HEK293 (cell line): ENCODE measurements at regions not wholly inside any gene's neighbourhood (a gene's known extent, or its start where the extent isn't known, plus 50 kb on each side); places are given as distances from the start of the nearest gene placed in this dataset.

Experiments used
- BCL11A ChIP-seq: fragments of 450-650 bp; formaldehyde crosslinking; IDR thresholded peaks from 2 replicates; pipeline ENCODE4 v1.5.1; 2016; ENCODE audit warnings: low read depth, missing biosample characterization, missing genetic modification characterization
- FEZF1 ChIP-seq: fragments of 450-650 bp; formaldehyde crosslinking; IDR thresholded peaks from 2 replicates; pipeline ENCODE4 v1.5.1; 2016; ENCODE audit warnings: missing biosample characterization, missing genetic modification characterization
- HIC1 ChIP-seq: fragments of 450-650 bp; formaldehyde crosslinking; IDR thresholded peaks from 2 replicates; pipeline ENCODE4 v1.5.1; 2016; ENCODE audit warnings: missing biosample characterization, missing genetic modification characterization
- HOXC10 ChIP-seq: sonication (generic); formaldehyde crosslinking; IDR thresholded peaks from 2 replicates; pipeline ENCODE4 v1.8.1; 2023; ENCODE audit warnings: mild to moderate bottlenecking, missing genetic modification reagents
- PBX3 ChIP-seq: sonication (generic); formaldehyde crosslinking; IDR thresholded peaks from 2 replicates; pipeline ENCODE4 v1.8.1; 2022; ENCODE audit warnings: mild to moderate bottlenecking, moderate library complexity, missing genetic modification reagents
- PRDM4 ChIP-seq: fragments of 450-650 bp; formaldehyde crosslinking; IDR thresholded peaks from 2 replicates; pipeline ENCODE4 v1.5.1; 2017; ENCODE audit warnings: missing biosample characterization, missing genetic modification characterization
- PRDM6 ChIP-seq: fragments of 450-650 bp; formaldehyde crosslinking; IDR thresholded peaks from 2 replicates; pipeline ENCODE4 v1.5.1; 2017; ENCODE audit warnings: missing biosample characterization, missing genetic modification characterization
- SETDB1 ChIP-seq: IDR thresholded peaks from one replicate; pipeline ENCODE4 v1.6.1; 2017; ENCODE audit warnings: mild to moderate bottlenecking, low read length, moderate library complexity, mixed read lengths; ENCODE audit not compliant: insufficient read length
- WT1 ChIP-seq: fragments of 450-650 bp; formaldehyde crosslinking; IDR thresholded peaks from 2 replicates; pipeline ENCODE4 v1.5.1; 2016; ENCODE audit warnings: missing biosample characterization, missing genetic modification characterization
- ZBTB21 ChIP-seq: fragments of 450-650 bp; formaldehyde crosslinking; IDR thresholded peaks from 2 replicates; pipeline ENCODE4 v1.5.1; 2017; ENCODE audit warnings: missing biosample characterization, missing genetic modification characterization
- ZIC2 ChIP-seq: fragments of 450-650 bp; formaldehyde crosslinking; IDR thresholded peaks from 2 replicates; pipeline ENCODE4 v1.5.1; 2016; ENCODE audit warnings: missing biosample characterization, missing genetic modification characterization
- ZNF10 ChIP-seq: fragments of 450-650 bp; formaldehyde crosslinking; IDR thresholded peaks from 2 replicates; pipeline ENCODE4 v1.5.1; 2017; ENCODE audit warnings: missing biosample characterization, missing genetic modification characterization
- ZNF114 ChIP-seq: fragments of 450-650 bp; formaldehyde crosslinking; IDR thresholded peaks from 2 replicates; pipeline ENCODE4 v1.5.0; 2017; ENCODE audit warnings: missing biosample characterization, missing genetic modification characterization
- ZNF175 ChIP-seq: fragments of 450-650 bp; formaldehyde crosslinking; IDR thresholded peaks from 2 replicates; pipeline ENCODE4 v1.5.1; 2016; ENCODE audit warnings: missing biosample characterization, missing genetic modification characterization
- ZNF18 ChIP-seq: fragments of 450-650 bp; formaldehyde crosslinking; IDR thresholded peaks from 2 replicates; pipeline ENCODE4 v1.5.1; 2016; ENCODE audit warnings: missing biosample characterization, missing genetic modification characterization
- ZNF221 ChIP-seq: fragments of 450-650 bp; formaldehyde crosslinking; IDR thresholded peaks from 2 replicates; pipeline ENCODE4 v1.5.1; 2017; ENCODE audit warnings: missing biosample characterization, missing genetic modification characterization, borderline replicate concordance
- ZNF24 ChIP-seq: fragments of 450-650 bp; formaldehyde crosslinking; IDR thresholded peaks from 2 replicates; pipeline ENCODE4 v1.5.1; 2016; ENCODE audit warnings: missing biosample characterization, missing genetic modification characterization
- ZNF366 ChIP-seq: fragments of 450-650 bp; formaldehyde crosslinking; conservative IDR thresholded peaks from 2 replicates; pipeline ENCODE4 v1.5.1; 2016; ENCODE audit warnings: missing biosample characterization, missing genetic modification characterization
- ZNF391 ChIP-seq: fragments of 450-650 bp; formaldehyde crosslinking; IDR thresholded peaks from 2 replicates; pipeline ENCODE4 v1.5.1; 2016; ENCODE audit warnings: low read depth, missing biosample characterization, missing genetic modification characterization, borderline replicate concordance
- ZNF426 ChIP-seq: fragments of 450-650 bp; formaldehyde crosslinking; IDR thresholded peaks from 2 replicates; pipeline ENCODE4 v1.5.1; 2017; ENCODE audit warnings: missing biosample characterization, missing genetic modification characterization, mild to moderate bottlenecking, inconsistent platforms, moderate library complexity
- ZNF549 ChIP-seq: fragments of 450-650 bp; IDR thresholded peaks from 2 replicates; pipeline ENCODE4 v1.5.1; 2018; ENCODE audit warnings: missing biosample characterization, missing genetic modification characterization, mild to moderate bottlenecking, inconsistent platforms, moderate library complexity
- ZNF621 ChIP-seq: fragments of 450-650 bp; formaldehyde crosslinking; IDR thresholded peaks from 2 replicates; pipeline ENCODE4 v1.5.1; 2017; ENCODE audit warnings: missing biosample characterization, missing genetic modification characterization
- ZXDB ChIP-seq: fragments of 450-650 bp; formaldehyde crosslinking; IDR thresholded peaks from 2 replicates; pipeline ENCODE4 v1.5.1; 2016; ENCODE audit warnings: missing biosample characterization, missing genetic modification characterization

- TF ChIP-seq HIC1 (tag by site-specific recombination) (peak; percentile 86), ZNF114 (no peak), ZNF18 (tag by site-specific recombination) (0 out of 2 replicates have a peak, but pooled peaks have one; percentile 35), ZNF391 (peak; percentile 17; the same call in 1 of the 2 replicates), SETDB1 (peak; percentile 51), ZIC2 (tag by site-specific recombination) (no peak), BCL11A (tag by site-specific recombination) (peak; percentile 69; the same call in 1 of the 2 replicates), PRDM6 (tag by site-specific recombination) (peak; percentile 79), PRDM4 (tag by site-specific recombination) (peak; percentile 49; the same call in 1 of the 2 replicates), ZXDB (tag by site-specific recombination) (peak; percentile 68; the same call in 1 of the 2 replicates), ZNF221 (tag by site-specific recombination) (no peak), ZNF426 (tag by site-specific recombination) (no peak), ZNF24 (peak; percentile 46; the same call in 1 of the 2 replicates), ZNF366 (tag by site-specific recombination) (no peak), HOXC10 (no peak), PBX3 (no peak), WT1 (tag by site-specific recombination) (peak; percentile 69), FEZF1 (tag by site-specific recombination) (peak; percentile 93), ZNF10 (no peak), ZBTB21 (tag by site-specific recombination) (no peak), ZNF549 (tag by site-specific recombination) (no peak), ZNF621 (tag by site-specific recombination) (no peak), ZNF175 (tag by site-specific recombination) (no peak)
Measured at GRCh38 chr1:58287894-58288623, 258.5 kb downstream of the OMA1 start (continued).
